ENCODE measurements at regions not wholly inside any gene's neighbourhood (a gene's known extent, or its start where the extent isn't known, plus 50 kb on each side); places are given as distances from the start of the nearest gene placed in this dataset.

GRCh38 chr10:130843051-130843653 is 468.4 kb downstream of the TCERG1L start:
- TF ChIP-seq BHLHE40 (IDR thresholded peaks at IDR 0.05; ENCODE audit: borderline replicate concordance) = no peak
- no peak for TF ChIP-seq SUZ12 (IDR thresholded peaks at IDR 0.05)
- no peak for TF ChIP-seq LEF1 (IDR thresholded peaks at IDR 0.05; ENCODE audit: borderline replicate concordance)
- no peak for TF ChIP-seq FOXA1 (IDR thresholded peaks at IDR 0.05)
- no peak for TF ChIP-seq ELF4 (IDR thresholded peaks at IDR 0.05)
- TF ChIP-seq CTBP1 (IDR thresholded peaks at IDR 0.05; ENCODE audit: borderline replicate concordance) = no peak
- no peak for TF ChIP-seq FOXM1 (IDR thresholded peaks at IDR 0.05; ENCODE audit: borderline replicate concordance)
- TF ChIP-seq L3MBTL2 (conservative IDR thresholded peaks at IDR 0.05) = no peak
- no peak for TF ChIP-seq NFRKB (IDR thresholded peaks at IDR 0.05)
- TF ChIP-seq FOXK2 (IDR thresholded peaks at IDR 0.05) = no peak
- no peak for TF ChIP-seq ARNT (IDR thresholded peaks at IDR 0.05)
- no peak for TF ChIP-seq SP1 (IDR thresholded peaks at IDR 0.05)
- no peak for TF ChIP-seq TARDBP (IDR thresholded peaks at IDR 0.05)

Measured in HEK293T (cell line).